ENCODE measurements at regions not wholly inside any gene's neighbourhood (a gene's known extent, or its start where the extent isn't known, plus 50 kb on each side); places are given as distances from the start of the nearest gene placed in this dataset.

- Histone ChIP-seq H3K9ac (no peak overlapping the region), H3F3A (ENCODE audit: insufficient read depth) (no peaks in the 10 kb centered on the region), H3K9me2 (ENCODE audit: insufficient read depth) (no peaks in the 10 kb centered on the region), H3K9me3 (ENCODE audit: low read depth) (no peaks in the 10 kb centered on the region), H3K36me3 (ENCODE audit: low read depth) (no peaks in the 10 kb centered on the region), H3K27me3 (replicated peaks; ENCODE audit: insufficient read depth) (no peaks in the 10 kb centered on the region), H2AFZ (no peak overlapping the region), H3K4me3 (no peak overlapping the region), H3K4me1 (ENCODE audit: insufficient read depth) (no peaks in the 10 kb centered on the region), H3K79me2 (ENCODE audit: insufficient read depth) (no peaks in the 10 kb centered on the region), H3K4me2 (ENCODE audit: unreplicated experiment) (no peak overlapping the region), H3K27ac (no peak overlapping the region), H4K20me1 (ENCODE audit: insufficient read depth) (no peaks in the 10 kb centered on the region)
- in situ Hi-C loops (cut with MboI), result no loop called here
- no peak for TF ChIP-seq EZH2 (IDR thresholded peaks at IDR 0.05; ENCODE audit: insufficient read depth, poor library complexity, severe bottlenecking)
- no peak for TF ChIP-seq EZH2phosphoT487 (IDR thresholded peaks at IDR 0.05; ENCODE audit: insufficient read depth, low read depth)
- 36 to 48% methylated on average over 4 of the region's 4 CpGs for WGBS, 2 experiments (ENCODE audit: low coverage in 1 of 2, low lambda C conversion rate in 2 of 2, missing lambda C conversion rate in 2 of 2)
- DNase-seq, result no peak
Observed at GRCh38 chr5:97434021-97434420, 251.0 kb upstream of the RIOK2 start.

GRCh38 chr5:97436405-97436804 lies 253.4 kb upstream of the RIOK2 start:
- no peak for DNase-seq
- H3K9me2 ChIP-seq (ENCODE audit: insufficient read depth), result no peaks in the 10 kb centered on the region
- H4K20me1 ChIP-seq (ENCODE audit: insufficient read depth), result no peaks in the 10 kb centered on the region
- H3K27ac ChIP-seq, result no peak overlapping the region
- no peak overlapping the region for H3K9ac ChIP-seq
- H3K27me3 ChIP-seq (replicated peaks; ENCODE audit: insufficient read depth), result no peaks in the 10 kb centered on the region
- no peaks in the 10 kb centered on the region for H3K79me2 ChIP-seq (ENCODE audit: insufficient read depth)
- H3K4me2 ChIP-seq (ENCODE audit: unreplicated experiment), result no peak overlapping the region
- H3K4me3 ChIP-seq, result no peak overlapping the region
- no peak overlapping the region for H2AFZ ChIP-seq
- no peak for TF ChIP-seq EZH2 (IDR thresholded peaks at IDR 0.05; ENCODE audit: insufficient read depth, poor library complexity, severe bottlenecking)
- no peak for TF ChIP-seq EZH2phosphoT487 (IDR thresholded peaks at IDR 0.05; ENCODE audit: insufficient read depth, low read depth)
- H3K36me3 ChIP-seq (ENCODE audit: low read depth), result no peaks in the 10 kb centered on the region
- no peaks in the 10 kb centered on the region for H3K4me1 ChIP-seq (ENCODE audit: insufficient read depth)
- in situ Hi-C loops (cut with MboI), result no loop called here
- H3F3A ChIP-seq (ENCODE audit: insufficient read depth), result no peaks in the 10 kb centered on the region
- H3K9me3 ChIP-seq (ENCODE audit: low read depth), result no peaks in the 10 kb centered on the region

GRCh38 chr5:97443740-97444139 lies 260.7 kb upstream of the RIOK2 start:
- H3K9me3 ChIP-seq (ENCODE audit: low read depth), result no peaks in the 10 kb centered on the region
- in situ Hi-C loops (cut with MboI), result no loop called here
- H3K36me3 ChIP-seq (ENCODE audit: low read depth), result no peaks in the 10 kb centered on the region
- no peaks in the 10 kb centered on the region for H3K4me1 ChIP-seq (ENCODE audit: insufficient read depth)
- H2AFZ ChIP-seq, result no peak overlapping the region
- no peaks in the 10 kb centered on the region for H3K9me2 ChIP-seq (ENCODE audit: insufficient read depth)
- H3K79me2 ChIP-seq (ENCODE audit: insufficient read depth), result no peaks in the 10 kb centered on the region
- no peaks in the 10 kb centered on the region for H3K27me3 ChIP-seq (replicated peaks; ENCODE audit: insufficient read depth)
- TF ChIP-seq EZH2 (IDR thresholded peaks at IDR 0.05; ENCODE audit: insufficient read depth, poor library complexity, severe bottlenecking), result no peak
- TF ChIP-seq EZH2phosphoT487 (IDR thresholded peaks at IDR 0.05; ENCODE audit: insufficient read depth, low read depth), result no peak
- H3K9ac ChIP-seq, result no peak overlapping the region
- H3K4me3 ChIP-seq, result no peak overlapping the region
- no peaks in the 10 kb centered on the region for H3F3A ChIP-seq (ENCODE audit: insufficient read depth)
- 54 to 55% methylated on average over 5 of the region's 5 CpGs for WGBS, 2 experiments (ENCODE audit: low coverage in 1 of 2, low lambda C conversion rate in 2 of 2, missing lambda C conversion rate in 2 of 2)
- H4K20me1 ChIP-seq (ENCODE audit: insufficient read depth), result no peaks in the 10 kb centered on the region
- no peak overlapping the region for H3K4me2 ChIP-seq (ENCODE audit: unreplicated experiment)
- no peak overlapping the region for H3K27ac ChIP-seq
- DNase-seq, result no peak

DNA sequence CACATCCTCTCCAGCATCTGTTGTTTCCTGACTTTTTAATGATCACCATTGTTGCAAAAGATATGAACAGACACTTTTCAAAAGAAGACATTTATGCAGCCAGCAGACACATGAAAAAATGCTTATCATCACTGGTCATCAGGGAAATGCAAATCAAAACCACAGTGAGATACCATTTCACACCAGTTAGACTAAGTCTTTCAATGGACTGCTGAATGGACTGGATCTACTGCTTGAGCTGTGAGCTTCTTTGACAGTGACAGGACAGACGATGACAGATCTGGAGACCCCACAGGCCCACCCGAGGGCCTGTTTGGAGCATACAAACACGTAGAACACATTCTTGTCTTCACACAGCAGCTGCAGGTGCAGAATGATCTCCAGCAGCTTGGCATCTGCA lies 266.1 kb upstream of the RIOK2 start:
- H2AFZ ChIP-seq, result no peak overlapping the region
- DNase-seq, result no peak
- in situ Hi-C loops (cut with MboI), result no loop called here

GRCh38 chr5:97452646-97453045 lies 269.6 kb upstream of the RIOK2 start:
- H3F3A ChIP-seq (ENCODE audit: insufficient read depth), result no peaks in the 10 kb centered on the region

More for the DNA sequence above, 266.1 kb upstream of the RIOK2 start:
- TF ChIP-seq EZH2 (IDR thresholded peaks at IDR 0.05; ENCODE audit: insufficient read depth, poor library complexity, severe bottlenecking), result no peak
- TF ChIP-seq EZH2phosphoT487 (IDR thresholded peaks at IDR 0.05; ENCODE audit: insufficient read depth, low read depth), result no peak
- Histone ChIP-seq H3K36me3 (ENCODE audit: low read depth) (no peaks in the 10 kb centered on the region), H3K9me2 (ENCODE audit: insufficient read depth) (no peaks in the 10 kb centered on the region), H3K4me3 (no peak overlapping the region), H3K79me2 (ENCODE audit: insufficient read depth) (no peaks in the 10 kb centered on the region), H3K4me2 (ENCODE audit: unreplicated experiment) (no peak overlapping the region), H3K9ac (no peak overlapping the region), H3F3A (ENCODE audit: insufficient read depth) (no peaks in the 10 kb centered on the region), H3K9me3 (ENCODE audit: low read depth) (no peaks in the 10 kb centered on the region), H4K20me1 (ENCODE audit: insufficient read depth) (no peaks in the 10 kb centered on the region), H3K27ac (no peak overlapping the region), H3K27me3 (replicated peaks; ENCODE audit: insufficient read depth) (no peaks in the 10 kb centered on the region), H3K4me1 (ENCODE audit: insufficient read depth) (no peaks in the 10 kb centered on the region)
- 23 to 43% methylated on average over 3 of the region's 3 CpGs for WGBS, 2 experiments (ENCODE audit: low coverage in 1 of 2, low lambda C conversion rate in 2 of 2, missing lambda C conversion rate in 2 of 2)

More at GRCh38 chr5:97452646-97453045, 269.6 kb upstream of the RIOK2 start:
- no peak overlapping the region for H3K4me2 ChIP-seq (ENCODE audit: unreplicated experiment)
- TF ChIP-seq EZH2 (IDR thresholded peaks at IDR 0.05; ENCODE audit: insufficient read depth, poor library complexity, severe bottlenecking) (no peak), EZH2phosphoT487 (IDR thresholded peaks at IDR 0.05; ENCODE audit: insufficient read depth, low read depth) (no peak)
- in situ Hi-C loops (cut with MboI), result no loop called here
- no peaks in the 10 kb centered on the region for H3K79me2 ChIP-seq (ENCODE audit: insufficient read depth)
- H3K9me3 ChIP-seq (ENCODE audit: low read depth), result no peaks in the 10 kb centered on the region
- H3K9me2 ChIP-seq (ENCODE audit: insufficient read depth), result no peaks in the 10 kb centered on the region; the same call in 1 of the 2 replicates
- no peaks in the 10 kb centered on the region for H3K4me1 ChIP-seq (ENCODE audit: insufficient read depth)
- no peaks in the 10 kb centered on the region for H4K20me1 ChIP-seq (ENCODE audit: insufficient read depth)
- no peak overlapping the region for H3K9ac ChIP-seq
- no peaks in the 10 kb centered on the region for H3K36me3 ChIP-seq (ENCODE audit: low read depth)
- H3K27ac ChIP-seq, result no peak overlapping the region
- no peaks in the 10 kb centered on the region for H3K27me3 ChIP-seq (replicated peaks; ENCODE audit: insufficient read depth)
- no peak overlapping the region for H3K4me3 ChIP-seq
- H2AFZ ChIP-seq, result no peak overlapping the region
- DNase-seq, result no peak

Measured in GM23248 (cell line).